Limb (tissue), 2 donors: ENCODE measurements at regions not wholly inside any gene's neighbourhood (a gene's known extent, or its start where the extent isn't known, plus 50 kb on each side); places are given as distances from the start of the nearest gene placed in this dataset.
"Not testable (repeated sequence)": the region's sequence is repeated elsewhere in the genome, so short reads cannot be mapped to it uniquely, and the experiment has no call there.

Experiments used
- DNase-seq, 2 donors: peaks; one replicate each; pipeline ENCODE4 v3.0.0-alpha.2; 2016; ENCODE audit errors: extremely low spot score in 2 of 2

- peak; percentile 59 to 77 for DNase-seq
These were observed 339.2 kb upstream of the KAZN start for GRCh38 chr1:14259191-14259757.

- DNase-seq, result no peak
These were observed 338.0 kb upstream of the KAZN start for GRCh38 chr1:14260480-14260879.

GRCh38 chr1:14261395-14261794, 337.1 kb upstream of the KAZN start:
- no peak for DNase-seq

GRCh38 chr1:14262637-14263036, 335.8 kb upstream of the KAZN start:
- DNase-seq, result peak in 1 of 2 donors; percentile 22

GRCh38 chr1:14263225-14263624, 335.3 kb upstream of the KAZN start:
- DNase-seq, result no peak

- no peak for DNase-seq
These were observed 334.8 kb upstream of the KAZN start for GRCh38 chr1:14263671-14264070.

GRCh38 chr1:14265495-14265894, 333.0 kb upstream of the KAZN start:
- no peak for DNase-seq

GRCh38 chr1:14267991-14268390, 330.5 kb upstream of the KAZN start:
- no peak for DNase-seq

GRCh38 chr1:14270821-14271220, 327.7 kb upstream of the KAZN start:
- DNase-seq, result no peak

- no peak for DNase-seq
These were observed 324.7 kb upstream of the KAZN start for GRCh38 chr1:14273811-14274210.

- not testable (repeated sequence) for DNase-seq
These were observed 318.6 kb upstream of the KAZN start for GRCh38 chr1:14279891-14280290.

- DNase-seq, result no peak
These were observed 317.6 kb upstream of the KAZN start for GRCh38 chr1:14280909-14281308.

- no peak for DNase-seq
These were observed 317.1 kb upstream of the KAZN start for GRCh38 chr1:14281412-14281811.

GRCh38 chr1:14282707-14283106, 315.8 kb upstream of the KAZN start:
- DNase-seq, result no peak

GRCh38 chr1:14285238-14285637, 313.2 kb upstream of the KAZN start:
- no peak for DNase-seq

- DNase-seq, result not testable (repeated sequence)
These were observed 307.3 kb upstream of the KAZN start for GRCh38 chr1:14291182-14291581.

GRCh38 chr1:14292520-14292919, 306.0 kb upstream of the KAZN start:
- DNase-seq, result no peak

GRCh38 chr1:14294006-14294405, 304.5 kb upstream of the KAZN start:
- DNase-seq, result no peak

GRCh38 chr1:14294860-14295536, 303.5 kb upstream of the KAZN start:
- no peak for DNase-seq

- no peak for DNase-seq
These were observed 301.7 kb upstream of the KAZN start for GRCh38 chr1:14296795-14297194.

- no peak for DNase-seq
These were observed 301.1 kb upstream of the KAZN start for GRCh38 chr1:14297356-14297755.

GRCh38 chr1:14298806-14299205, 299.7 kb upstream of the KAZN start:
- no peak for DNase-seq

- peak; percentile 30 to 40 for DNase-seq
These were observed 297.3 kb upstream of the KAZN start for GRCh38 chr1:14300991-14301703.
